Left ventricle myocardium inferior (tissue), 1 donor: ENCODE measurements at regions not wholly inside any gene's neighbourhood (a gene's known extent, or its start where the extent isn't known, plus 50 kb on each side); places are given as distances from the start of the nearest gene placed in this dataset.

Experiments
- DNase-seq: peaks from one replicate; pipeline ENCODE4 v3.0.0-alpha.2; 2020
- H3K27ac ChIP-seq: fragments of 200-600 bp; replicated peaks from 2 replicates; pipeline ENCODE4 v1.8.0; 2021
- H3K27me3 ChIP-seq: fragments of 200-600 bp; 2 replicates; pipeline ENCODE4 v1.8.0; 2021; ENCODE audit warnings: low read depth
- H3K36me3 ChIP-seq: fragments of 200-600 bp; 2 replicates; pipeline ENCODE4 v1.8.0; 2021
- H3K4me1 ChIP-seq: fragments of 200-600 bp; 2 replicates; pipeline ENCODE4 v1.8.0; 2021
- H3K4me3 ChIP-seq: fragments of 200-600 bp; 2 replicates; pipeline ENCODE4 v1.8.0; 2021; ENCODE audit warnings: mild to moderate bottlenecking, moderate library complexity
- H3K9me3 ChIP-seq: fragments of 200-600 bp; replicated peaks from 2 replicates; pipeline ENCODE4 v1.8.0; 2021
- CTCF ChIP-seq: fragments of 200-600 bp; IDR thresholded peaks from 2 replicates; pipeline ENCODE4 v1.8.0; 2021; ENCODE audit warnings: antibody characterized with exemption, mild to moderate bottlenecking, borderline replicate concordance
- intact Hi-C: fragments of 100-400 bp; cut with micrococcal nuclease; formaldehyde crosslinking; loops from one replicate; pipeline ENCODE4 v1.11.0; 2022
- donor health status: DM: no; HTN: yes; CAD: no; lungs with severe emphysema.

GRCh38 chr11:71145988-71146824 is 106.2 kb downstream of the SHANK2 start:
- peaks cover 10% of the 10 kb centered on the region for H3K9me3 ChIP-seq
- no peaks in the 10 kb centered on the region for H3K36me3 ChIP-seq
- intact Hi-C loops: no loop called here
- no peak for DNase-seq
- no peaks in the 10 kb centered on the region for H3K4me1 ChIP-seq
- peaks cover 54% of the 10 kb centered on the region for H3K27me3 ChIP-seq
- TF ChIP-seq CTCF: no peak
- no peak overlapping the region for H3K27ac ChIP-seq
- H3K4me3 ChIP-seq: no peak overlapping the region

DNA sequence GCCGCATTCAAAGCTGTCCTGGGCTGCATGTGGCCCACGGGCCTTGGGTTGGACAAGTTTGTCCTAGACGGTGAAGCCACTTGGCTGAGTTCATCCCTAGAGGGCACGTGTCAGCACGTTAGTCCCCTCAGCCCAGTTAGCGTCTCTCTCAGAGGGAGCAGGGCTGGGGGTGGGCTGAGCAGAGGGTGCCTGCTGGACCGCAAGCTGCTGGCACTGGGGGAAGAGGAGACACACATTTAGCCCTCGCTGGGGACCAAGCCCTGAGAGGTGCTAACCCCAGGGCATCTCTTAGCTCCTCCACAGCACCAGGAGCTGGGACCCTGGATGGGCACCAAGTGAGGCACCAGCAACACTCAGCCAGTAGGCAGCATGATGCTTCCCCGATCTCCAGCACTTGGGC is 107.0 kb downstream of the SHANK2 start:
- H3K27ac ChIP-seq: no peak overlapping the region
- no peaks in the 10 kb centered on the region for H3K4me1 ChIP-seq
- DNase-seq: no peak
- TF ChIP-seq CTCF: no peak
- intact Hi-C loops: no loop called here
- H3K36me3 ChIP-seq: no peaks in the 10 kb centered on the region
- peaks cover 10% of the 10 kb centered on the region for H3K9me3 ChIP-seq
- no peak overlapping the region for H3K4me3 ChIP-seq
- H3K27me3 ChIP-seq: peaks cover 46% of the 10 kb centered on the region

DNA sequence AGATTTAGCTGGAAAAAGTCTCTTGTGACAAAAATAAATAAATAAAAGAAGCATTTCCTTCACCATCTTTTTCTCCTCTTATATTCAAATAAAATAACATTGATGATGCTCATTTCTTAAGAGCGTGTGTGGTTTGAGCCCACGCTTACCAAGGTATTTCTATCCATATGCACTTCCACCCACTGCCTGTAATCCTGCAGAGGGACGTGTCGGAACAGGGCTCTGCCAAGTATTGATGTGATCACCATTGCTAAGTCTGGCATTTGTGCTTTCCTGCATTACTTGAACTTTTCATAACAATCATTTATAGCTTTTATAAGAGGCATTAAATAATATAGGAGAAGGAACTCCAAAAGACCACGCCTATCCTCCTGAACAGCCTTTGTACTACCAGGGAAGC is 107.6 kb downstream of the SHANK2 start:
- H3K36me3 ChIP-seq: no peaks in the 10 kb centered on the region
- H3K27me3 ChIP-seq: peaks cover 45% of the 10 kb centered on the region
- TF ChIP-seq CTCF: no peak
- intact Hi-C loops: no loop called here
- peaks cover 3% of the 10 kb centered on the region for H3K4me1 ChIP-seq
- H3K9me3 ChIP-seq: peaks cover 10% of the 10 kb centered on the region
- no peak for DNase-seq
- no peak overlapping the region for H3K27ac ChIP-seq
- no peak overlapping the region for H3K4me3 ChIP-seq

GRCh38 chr11:71144010-71144409 is 108.4 kb downstream of the SHANK2 start:
- Histone ChIP-seq H3K36me3 (no peaks in the 10 kb centered on the region), H3K4me3 (no peak overlapping the region), H3K9me3 (peaks cover 10% of the 10 kb centered on the region), H3K4me1 (peaks cover 8% of the 10 kb centered on the region), H3K27me3 (peaks cover 41% of the 10 kb centered on the region), H3K27ac (no peak overlapping the region)
- intact Hi-C loops: no loop called here
- DNase-seq: no peak
- no peak for TF ChIP-seq CTCF

- intact Hi-C loops: no loop called here
- TF ChIP-seq CTCF: no peak
- DNase-seq: no peak
- peaks cover 10% of the 10 kb centered on the region for H3K9me3 ChIP-seq
- H3K27me3 ChIP-seq: peaks cover 18% of the 10 kb centered on the region
- H3K4me3 ChIP-seq: no peak overlapping the region
- peaks cover 8% of the 10 kb centered on the region for H3K4me1 ChIP-seq
- no peaks in the 10 kb centered on the region for H3K36me3 ChIP-seq
- no peak overlapping the region for H3K27ac ChIP-seq
Observed at GRCh38 chr11:71140206-71140919, 112.0 kb downstream of the SHANK2 start.
